Vagina (tissue), 2 donors: ENCODE measurements at regions not wholly inside any gene's neighbourhood (a gene's known extent, or its start where the extent isn't known, plus 50 kb on each side); places are given as distances from the start of the nearest gene placed in this dataset.
"Not testable (repeated sequence)": the region's sequence is repeated elsewhere in the genome, so short reads cannot be mapped to it uniquely, and the experiment has no call there.

Experiments used
- DNase-seq, 2 donors: peaks; one replicate each; pipeline ENCODE4 v3.0.0-alpha.2; 2017; ENCODE audit errors: extremely low spot score in 2 of 2
- H3K27ac ChIP-seq: fragments of 200-600 bp; sonication (generic); one replicate; pipeline ENCODE4 v1.5.1; 2019
- H3K27me3 ChIP-seq: fragments of 200-600 bp; sonication (generic); one replicate; pipeline ENCODE4 v1.5.1; 2019
- H3K36me3 ChIP-seq, 2 donors: fragments of 200-600 bp; sonication (generic); one replicate each; pipeline ENCODE4 v1.5.1; 2017 to 2019
- H3K4me1 ChIP-seq: fragments of 200-600 bp; sonication (generic); one replicate; pipeline ENCODE4 v1.5.1; 2019
- H3K4me3 ChIP-seq, 2 donors: fragments of 200-600 bp; sonication (generic); 1 replicate in 1 of 2; 2 replicates in 1 of 2; pipeline ENCODE4 v1.5.1; 2016 to 2019
- H3K9me3 ChIP-seq: fragments of 200-600 bp; sonication (generic); one replicate; pipeline ENCODE4 v1.5.1; 2019
- CTCF ChIP-seq, 3 experiments: fragments of 450-650 bp in 2 of 3; fragments of 200-600 bp in 1 of 3; sonication (generic) in 1 of 3; IDR thresholded peaks; one replicate each; pipeline ENCODE4 v1.5.1; 2017 to 2019; ENCODE audit warnings: antibody characterized with exemption in 3 of 3, mild to moderate bottlenecking in 2 of 3, moderate library complexity in 2 of 3
- POLR2A ChIP-seq, 2 donors: fragments of 450-650 bp; IDR thresholded peaks; one replicate each; pipeline ENCODE4 v1.6.1; 2017; ENCODE audit warnings: antibody characterized with exemption in 2 of 2, mild to moderate bottlenecking in 2 of 2, moderate library complexity in 2 of 2
- POLR2AphosphoS5 ChIP-seq, 2 donors: sonication (generic); formaldehyde crosslinking; IDR thresholded peaks; one replicate each; pipeline ENCODE4 v1.9.0; 2017; ENCODE audit warnings: antibody characterized with exemption in 2 of 2, mild to moderate bottlenecking in 2 of 2, low read depth in 1 of 2; ENCODE audit not compliant: insufficient read depth in 1 of 2
- intact Hi-C: fragments of 100-400 bp; cut with DNase I; formaldehyde crosslinking; loops from one replicate; pipeline ENCODE4 v1.15.1; 2023

GRCh38 chr1:65538664-65539063, 118.2 kb downstream of the LEPR start:
- intact Hi-C loops = no loop called here
- Histone ChIP-seq H3K4me3 (no peak overlapping the region), H3K9me3 (no peaks in the 10 kb centered on the region), H3K27ac (no peak overlapping the region), H3K4me1 (peaks cover 6% of the 10 kb centered on the region), H3K36me3 (no peaks in the 10 kb centered on the region), H3K27me3 (no peaks in the 10 kb centered on the region)
- no peak for DNase-seq
- TF ChIP-seq POLR2A (IDR thresholded peaks at IDR 0.05) = no peak
- no peak for TF ChIP-seq CTCF (IDR thresholded peaks at IDR 0.05)
- no peak for TF ChIP-seq POLR2AphosphoS5 (IDR thresholded peaks at IDR 0.05; ENCODE audit: insufficient read depth in 1 of 2, low read depth in 1 of 2)

GRCh38 chr1:65539266-65540131, 119.0 kb downstream of the LEPR start:
- intact Hi-C loops = no loop called here
- Histone ChIP-seq H3K4me3 (no peak overlapping the region), H3K4me1 (peaks cover 6% of the 10 kb centered on the region), H3K9me3 (no peaks in the 10 kb centered on the region), H3K27me3 (no peaks in the 10 kb centered on the region), H3K27ac (no peak overlapping the region), H3K36me3 (no peaks in the 10 kb centered on the region)
- DNase-seq = no peak
- TF ChIP-seq POLR2A (IDR thresholded peaks at IDR 0.05) = no peak
- TF ChIP-seq POLR2AphosphoS5 (IDR thresholded peaks at IDR 0.05; ENCODE audit: insufficient read depth in 1 of 2, low read depth in 1 of 2) = no peak
- no peak for TF ChIP-seq CTCF (IDR thresholded peaks at IDR 0.05)

- no peak for DNase-seq
- TF ChIP-seq POLR2AphosphoS5 (IDR thresholded peaks at IDR 0.05; ENCODE audit: insufficient read depth in 1 of 2, low read depth in 1 of 2) = no peak
- no peak for TF ChIP-seq CTCF (IDR thresholded peaks at IDR 0.05)
- intact Hi-C loops = no loop called here
Observed at GRCh38 chr1:65541161-65541560, 120.7 kb downstream of the LEPR start.

DNA sequence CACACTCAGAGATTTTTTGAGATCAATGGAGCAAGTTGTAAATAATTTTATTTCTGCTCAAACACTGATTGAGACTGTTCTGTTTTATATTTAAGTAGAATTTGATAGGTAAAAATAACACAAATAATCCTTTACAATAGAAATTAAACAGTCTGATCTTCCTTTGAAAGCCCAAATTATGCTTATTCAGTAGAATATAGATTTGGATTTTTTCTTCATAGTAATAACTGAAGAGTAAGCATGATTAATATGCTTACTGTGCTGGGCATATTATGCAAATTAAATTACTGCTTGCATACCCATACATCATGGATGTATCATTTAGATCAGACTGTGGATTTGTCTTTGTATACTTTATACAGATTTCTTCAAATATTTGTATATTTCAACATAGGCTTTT, 121.4 kb downstream of the LEPR start:
- intact Hi-C loops = no loop called here
- Histone ChIP-seq H3K27ac (no peak overlapping the region), H3K36me3 (no peaks in the 10 kb centered on the region), H3K4me3 (no peak overlapping the region), H3K27me3 (no peaks in the 10 kb centered on the region), H3K9me3 (no peaks in the 10 kb centered on the region), H3K4me1 (peaks cover 6% of the 10 kb centered on the region)
- TF ChIP-seq POLR2AphosphoS5 (IDR thresholded peaks at IDR 0.05; ENCODE audit: insufficient read depth in 1 of 2, low read depth in 1 of 2) = no peak
- no peak for TF ChIP-seq CTCF (IDR thresholded peaks at IDR 0.05)
- no peak for TF ChIP-seq POLR2A (IDR thresholded peaks at IDR 0.05)
- DNase-seq = no peak

More at GRCh38 chr1:65541161-65541560, 120.7 kb downstream of the LEPR start:
- Histone ChIP-seq H3K27ac (no peak overlapping the region), H3K9me3 (no peaks in the 10 kb centered on the region), H3K27me3 (no peaks in the 10 kb centered on the region), H3K36me3 (no peaks in the 10 kb centered on the region), H3K4me1 (peaks cover 6% of the 10 kb centered on the region), H3K4me3 (no peak overlapping the region)

GRCh38 chr1:65542592-65542991, 122.1 kb downstream of the LEPR start:
- intact Hi-C loops, H3K9me3 ChIP-seq, H3K27me3 ChIP-seq, H3K27ac ChIP-seq, H3K4me3 ChIP-seq, H3K36me3 ChIP-seq, H3K4me1 ChIP-seq, DNase-seq: not testable (repeated sequence)

DNA sequence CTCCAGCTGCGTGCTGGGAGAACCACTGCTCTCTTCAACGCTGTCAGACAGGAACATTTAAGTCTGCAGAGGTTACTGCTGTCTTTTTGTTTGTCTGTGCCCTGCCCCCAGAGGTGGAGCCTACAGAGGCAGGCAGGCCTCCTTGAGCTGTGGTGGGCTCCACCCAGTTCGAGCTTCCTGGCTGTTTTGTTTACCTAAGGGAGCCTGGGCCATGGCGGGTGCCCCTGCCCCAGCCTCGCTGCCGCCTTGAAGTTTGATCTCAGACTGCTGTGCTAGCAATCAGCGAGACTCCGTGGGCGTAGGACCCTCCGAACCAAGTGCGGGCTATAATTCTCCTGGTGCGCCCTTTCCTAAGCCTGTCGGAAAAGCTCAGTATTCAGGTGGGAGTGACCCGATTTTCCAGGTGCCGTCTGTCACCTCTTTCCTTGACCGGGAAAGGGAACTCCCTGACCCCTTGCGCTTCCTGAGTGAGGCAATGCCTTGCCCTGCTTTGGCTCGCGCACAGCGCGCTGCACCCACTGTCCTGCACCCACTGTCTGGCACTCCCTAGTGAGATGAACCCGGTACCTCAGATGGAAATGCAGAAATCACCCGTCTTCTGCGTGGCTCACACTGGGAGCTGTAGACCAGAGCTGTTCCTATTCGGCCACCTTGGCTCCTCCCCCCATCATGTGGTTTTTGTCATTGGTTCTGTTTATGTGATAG, 130.0 kb downstream of the LEPR start:
- H3K27me3 ChIP-seq, intact Hi-C loops, H3K36me3 ChIP-seq, H3K9me3 ChIP-seq, H3K4me1 ChIP-seq, H3K4me3 ChIP-seq, H3K27ac ChIP-seq, DNase-seq: not testable (repeated sequence)

DNA sequence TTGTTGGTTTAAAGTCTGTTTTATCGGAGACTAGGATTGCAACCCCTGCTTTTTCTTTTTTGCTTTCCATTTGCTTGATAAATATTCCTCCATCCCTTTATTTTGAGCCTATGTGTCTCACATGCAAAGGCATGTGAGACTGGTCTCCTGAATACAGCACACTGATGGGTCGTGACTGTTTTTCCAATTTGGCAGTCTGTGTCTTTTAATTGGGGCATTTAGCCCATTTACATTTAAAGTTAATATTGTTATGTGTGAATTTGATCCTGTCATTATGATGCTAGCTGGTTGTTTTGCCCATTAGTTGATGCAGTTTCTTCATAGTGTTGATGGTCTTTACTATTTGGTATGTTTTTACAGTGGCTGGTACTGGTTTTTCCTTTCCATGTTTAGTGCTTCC, 132.0 kb downstream of the LEPR start:
- intact Hi-C loops, H3K27me3 ChIP-seq, H3K4me3 ChIP-seq, DNase-seq, H3K4me1 ChIP-seq, H3K9me3 ChIP-seq, H3K27ac ChIP-seq, H3K36me3 ChIP-seq: not testable (repeated sequence)

DNA sequence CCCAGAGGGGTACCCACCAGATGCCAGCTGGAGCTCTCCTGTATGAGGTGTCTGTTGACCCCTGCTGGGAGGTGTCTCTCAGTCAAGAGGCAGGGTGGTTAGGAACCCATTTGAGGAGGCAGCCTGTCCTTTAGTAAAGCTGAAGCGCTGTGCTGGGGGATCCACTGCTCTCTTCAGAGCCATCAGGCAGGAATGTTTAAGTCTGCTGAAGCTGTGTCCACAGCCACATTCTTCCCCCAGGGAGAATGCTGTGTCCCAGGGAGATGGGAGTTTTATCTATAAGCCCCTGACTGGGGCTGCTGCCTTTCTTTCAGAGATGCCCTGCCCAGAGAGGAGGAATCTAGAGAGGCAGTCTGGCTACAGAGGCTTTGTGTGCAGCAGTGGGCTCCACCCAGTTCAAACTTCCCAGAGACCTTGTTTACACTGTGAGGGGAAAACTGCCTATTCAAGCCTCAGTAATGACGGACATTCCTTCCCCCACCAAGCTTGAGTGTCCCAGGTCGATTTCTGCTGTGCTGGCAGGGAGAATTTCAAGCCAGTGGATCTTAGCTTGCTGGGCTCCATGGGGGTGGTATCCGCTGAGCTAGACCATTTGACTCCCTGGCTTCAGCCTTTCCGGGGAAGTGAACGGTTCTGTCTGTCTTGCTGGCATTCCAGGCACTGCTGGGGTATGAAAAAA, 133.8 kb downstream of the LEPR start:
- H3K27me3 ChIP-seq, H3K4me3 ChIP-seq, intact Hi-C loops, H3K9me3 ChIP-seq, H3K27ac ChIP-seq, DNase-seq, H3K4me1 ChIP-seq, H3K36me3 ChIP-seq: not testable (repeated sequence)
